ENCODE measurements at regions not wholly inside any gene's neighbourhood (a gene's known extent, or its start where the extent isn't known, plus 50 kb on each side); places are given as distances from the start of the nearest gene placed in this dataset.

GRCh38 chr12:125690841-125691240 is 625.6 kb downstream of the AACS start:
- H3K27me3 ChIP-seq (ENCODE audit: control insufficient read depth, insufficient read depth, low read length), result no peaks in the 10 kb centered on the region
- H3K4me1 ChIP-seq (ENCODE audit: control insufficient read depth, insufficient read depth, low read length), result no peaks in the 10 kb centered on the region
- H3K9ac ChIP-seq (ENCODE audit: low read length), result no peak overlapping the region
- no peak overlapping the region for H3K27ac ChIP-seq (ENCODE audit: low read depth, low read length)
- H3K36me3 ChIP-seq (ENCODE audit: control insufficient read depth, insufficient read depth, low read length), result no peaks in the 10 kb centered on the region
- H3K4me3 ChIP-seq (ENCODE audit: low read length), result no peak overlapping the region

DNA sequence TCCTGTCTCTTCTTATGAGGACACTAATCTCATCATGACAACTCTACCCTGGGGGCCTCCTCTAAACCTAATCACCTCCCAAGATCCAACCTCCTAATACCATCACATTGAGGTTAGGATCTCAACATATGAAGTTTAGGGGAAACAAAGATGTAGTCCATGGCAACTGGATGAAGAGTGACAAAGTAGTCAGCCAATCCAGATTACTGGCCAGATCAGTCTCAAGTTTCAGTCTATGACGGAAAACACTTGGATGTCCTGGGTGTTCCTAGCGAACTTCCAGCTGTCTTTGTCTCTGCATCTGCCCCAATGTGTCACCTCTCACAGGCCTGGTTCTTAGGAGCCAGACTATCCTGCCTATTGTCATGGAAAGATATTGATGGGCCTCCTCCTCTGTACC is 630.8 kb downstream of the AACS start:
- no peak overlapping the region for H3K4me3 ChIP-seq (ENCODE audit: low read length)
- no peaks in the 10 kb centered on the region for H3K4me1 ChIP-seq (ENCODE audit: control insufficient read depth, insufficient read depth, low read length)
- H3K36me3 ChIP-seq (ENCODE audit: control insufficient read depth, insufficient read depth, low read length), result no peaks in the 10 kb centered on the region
- no peak overlapping the region for H3K9ac ChIP-seq (ENCODE audit: low read length)
- H3K27me3 ChIP-seq (ENCODE audit: control insufficient read depth, insufficient read depth, low read length), result no peaks in the 10 kb centered on the region
- no peak overlapping the region for H3K27ac ChIP-seq (ENCODE audit: low read depth, low read length)

GRCh38 chr12:125704803-125705202 is 639.6 kb downstream of the AACS start:
- no peaks in the 10 kb centered on the region for H3K4me1 ChIP-seq (ENCODE audit: control insufficient read depth, insufficient read depth, low read length)
- H3K27ac ChIP-seq (ENCODE audit: low read depth, low read length), result no peak overlapping the region
- H3K27me3 ChIP-seq (ENCODE audit: control insufficient read depth, insufficient read depth, low read length), result no peaks in the 10 kb centered on the region
- H3K36me3 ChIP-seq (ENCODE audit: control insufficient read depth, insufficient read depth, low read length), result no peaks in the 10 kb centered on the region
- no peak overlapping the region for H3K4me3 ChIP-seq (ENCODE audit: low read length)
- no peak overlapping the region for H3K9ac ChIP-seq (ENCODE audit: low read length)

GRCh38 chr12:125720961-125721360 is 655.7 kb downstream of the AACS start:
- no peaks in the 10 kb centered on the region for H3K27me3 ChIP-seq (ENCODE audit: control insufficient read depth, insufficient read depth, low read length)
- H3K27ac ChIP-seq (ENCODE audit: low read depth, low read length), result no peak overlapping the region
- no peak overlapping the region for H3K9ac ChIP-seq (ENCODE audit: low read length)
- no peak overlapping the region for H3K4me3 ChIP-seq (ENCODE audit: low read length)
- no peaks in the 10 kb centered on the region for H3K36me3 ChIP-seq (ENCODE audit: control insufficient read depth, insufficient read depth, low read length)
- H3K4me1 ChIP-seq (ENCODE audit: control insufficient read depth, insufficient read depth, low read length), result no peaks in the 10 kb centered on the region

- Histone ChIP-seq H3K36me3 (ENCODE audit: control insufficient read depth, insufficient read depth, low read length) (no peaks in the 10 kb centered on the region), H3K4me1 (ENCODE audit: control insufficient read depth, insufficient read depth, low read length) (no peaks in the 10 kb centered on the region), H3K9ac (ENCODE audit: low read length) (no peak overlapping the region), H3K27ac (ENCODE audit: low read depth, low read length) (no peak overlapping the region), H3K4me3 (ENCODE audit: low read length) (no peak overlapping the region), H3K27me3 (ENCODE audit: control insufficient read depth, insufficient read depth, low read length) (no peaks in the 10 kb centered on the region)
These were observed 668.9 kb downstream of the AACS start for GRCh38 chr12:125734137-125734536.

DNA sequence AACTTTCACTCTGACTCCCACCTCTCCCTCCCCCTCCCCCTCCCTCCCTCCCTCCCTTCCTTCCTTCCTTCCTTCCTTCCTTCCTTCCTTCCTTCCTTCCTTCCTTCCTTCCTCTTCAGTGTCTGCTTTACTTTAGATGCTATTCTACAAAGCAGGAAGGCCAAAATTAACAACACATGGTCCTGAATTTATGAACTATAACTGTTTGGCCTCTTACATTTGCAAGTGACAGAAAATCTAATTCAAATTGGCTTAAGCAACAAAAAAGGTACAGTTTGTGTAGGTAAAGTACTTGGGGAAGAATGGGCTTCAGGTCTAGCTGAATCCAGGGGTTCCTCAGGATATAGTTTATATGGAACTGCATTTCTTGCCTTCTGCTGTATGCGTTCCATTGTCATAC is 673.0 kb downstream of the AACS start:
- Histone ChIP-seq H3K9ac (ENCODE audit: low read length) (no peak overlapping the region), H3K27me3 (ENCODE audit: control insufficient read depth, insufficient read depth, low read length) (no peaks in the 10 kb centered on the region), H3K4me3 (ENCODE audit: low read length) (no peak overlapping the region), H3K27ac (ENCODE audit: low read depth, low read length) (no peak overlapping the region), H3K36me3 (ENCODE audit: control insufficient read depth, insufficient read depth, low read length) (no peaks in the 10 kb centered on the region), H3K4me1 (ENCODE audit: control insufficient read depth, insufficient read depth, low read length) (no peaks in the 10 kb centered on the region)

GRCh38 chr12:125742413-125742812 is 677.2 kb downstream of the AACS start:
- H3K36me3 ChIP-seq (ENCODE audit: control insufficient read depth, insufficient read depth, low read length), result no peaks in the 10 kb centered on the region
- H3K4me1 ChIP-seq (ENCODE audit: control insufficient read depth, insufficient read depth, low read length), result no peaks in the 10 kb centered on the region
- H3K27ac ChIP-seq (ENCODE audit: low read depth, low read length), result no peak overlapping the region
- H3K9ac ChIP-seq (ENCODE audit: low read length), result no peak overlapping the region
- no peak overlapping the region for H3K4me3 ChIP-seq (ENCODE audit: low read length)
- no peaks in the 10 kb centered on the region for H3K27me3 ChIP-seq (ENCODE audit: control insufficient read depth, insufficient read depth, low read length)

- Histone ChIP-seq H3K9ac (ENCODE audit: low read length) (no peak overlapping the region), H3K27me3 (ENCODE audit: control insufficient read depth, insufficient read depth, low read length) (no peaks in the 10 kb centered on the region), H3K4me3 (ENCODE audit: low read length) (no peak overlapping the region), H3K27ac (ENCODE audit: low read depth, low read length) (no peak overlapping the region), H3K4me1 (ENCODE audit: control insufficient read depth, insufficient read depth, low read length) (no peaks in the 10 kb centered on the region), H3K36me3 (ENCODE audit: control insufficient read depth, insufficient read depth, low read length) (no peaks in the 10 kb centered on the region)
These were observed 679.0 kb downstream of the AACS start for GRCh38 chr12:125744201-125744600.

DNA sequence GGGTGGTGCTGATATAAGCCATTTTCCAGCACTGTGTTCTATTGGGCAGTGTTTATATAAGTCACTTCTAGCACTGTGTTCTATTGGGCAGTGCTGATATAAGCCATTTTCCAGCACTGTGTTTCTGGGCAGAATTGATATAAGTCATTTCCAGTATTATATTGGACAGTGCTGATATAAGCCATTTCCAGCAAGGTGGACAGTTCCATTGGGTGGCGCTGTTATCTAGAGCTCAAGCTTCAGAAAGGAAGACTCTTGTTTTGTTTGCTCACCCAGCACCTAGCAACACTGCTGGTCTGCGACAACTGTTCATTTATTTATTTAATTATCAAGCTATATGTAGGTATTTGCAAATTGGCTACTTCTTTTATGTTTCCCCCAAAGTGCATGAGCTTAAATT is 690.3 kb downstream of the AACS start:
- Histone ChIP-seq H3K36me3 (ENCODE audit: control insufficient read depth, insufficient read depth, low read length) (no peaks in the 10 kb centered on the region), H3K27me3 (ENCODE audit: control insufficient read depth, insufficient read depth, low read length) (no peaks in the 10 kb centered on the region)

GRCh38 chr12:125766091-125766490 is 700.9 kb downstream of the AACS start:
- H3K4me1 ChIP-seq (ENCODE audit: control insufficient read depth, insufficient read depth, low read length), result no peaks in the 10 kb centered on the region
- H3K27me3 ChIP-seq (ENCODE audit: control insufficient read depth, insufficient read depth, low read length), result no peaks in the 10 kb centered on the region
- no peak overlapping the region for H3K4me3 ChIP-seq (ENCODE audit: low read length)
- H3K36me3 ChIP-seq (ENCODE audit: control insufficient read depth, insufficient read depth, low read length), result no peaks in the 10 kb centered on the region
- H3K9ac ChIP-seq (ENCODE audit: low read length), result no peak overlapping the region
- H3K27ac ChIP-seq (ENCODE audit: low read depth, low read length), result no peak overlapping the region

More for the DNA sequence above, 690.3 kb downstream of the AACS start:
- H3K27ac ChIP-seq (ENCODE audit: low read depth, low read length), result no peak overlapping the region
- no peak overlapping the region for H3K9ac ChIP-seq (ENCODE audit: low read length)
- no peak overlapping the region for H3K4me3 ChIP-seq (ENCODE audit: low read length)
- H3K4me1 ChIP-seq (ENCODE audit: control insufficient read depth, insufficient read depth, low read length), result no peaks in the 10 kb centered on the region

DNA sequence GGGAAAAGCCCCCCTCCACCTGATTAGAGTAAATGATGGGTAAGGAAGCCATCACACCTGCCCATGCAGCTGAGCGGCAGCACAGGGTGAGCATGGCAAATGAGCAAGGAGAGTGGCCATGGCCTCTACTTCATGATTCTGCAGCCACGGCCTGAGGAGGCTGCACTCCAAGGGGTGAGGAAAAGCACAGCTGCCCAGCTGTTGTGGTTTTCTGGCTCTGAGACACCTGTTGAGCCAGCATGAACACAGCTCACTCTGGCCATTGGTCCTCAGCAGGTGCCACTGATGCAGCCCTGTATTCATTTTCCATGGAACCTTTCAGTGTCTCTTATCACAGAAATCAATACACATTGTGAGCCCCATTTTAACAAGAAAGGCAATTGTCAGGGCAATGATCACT is 707.2 kb downstream of the AACS start:
- Histone ChIP-seq H3K27me3 (ENCODE audit: control insufficient read depth, insufficient read depth, low read length) (no peaks in the 10 kb centered on the region), H3K4me1 (ENCODE audit: control insufficient read depth, insufficient read depth, low read length) (no peaks in the 10 kb centered on the region), H3K36me3 (ENCODE audit: control insufficient read depth, insufficient read depth, low read length) (no peaks in the 10 kb centered on the region), H3K9ac (ENCODE audit: low read length) (no peak overlapping the region), H3K27ac (ENCODE audit: low read depth, low read length) (no peak overlapping the region), H3K4me3 (ENCODE audit: low read length) (no peak overlapping the region)

DNA sequence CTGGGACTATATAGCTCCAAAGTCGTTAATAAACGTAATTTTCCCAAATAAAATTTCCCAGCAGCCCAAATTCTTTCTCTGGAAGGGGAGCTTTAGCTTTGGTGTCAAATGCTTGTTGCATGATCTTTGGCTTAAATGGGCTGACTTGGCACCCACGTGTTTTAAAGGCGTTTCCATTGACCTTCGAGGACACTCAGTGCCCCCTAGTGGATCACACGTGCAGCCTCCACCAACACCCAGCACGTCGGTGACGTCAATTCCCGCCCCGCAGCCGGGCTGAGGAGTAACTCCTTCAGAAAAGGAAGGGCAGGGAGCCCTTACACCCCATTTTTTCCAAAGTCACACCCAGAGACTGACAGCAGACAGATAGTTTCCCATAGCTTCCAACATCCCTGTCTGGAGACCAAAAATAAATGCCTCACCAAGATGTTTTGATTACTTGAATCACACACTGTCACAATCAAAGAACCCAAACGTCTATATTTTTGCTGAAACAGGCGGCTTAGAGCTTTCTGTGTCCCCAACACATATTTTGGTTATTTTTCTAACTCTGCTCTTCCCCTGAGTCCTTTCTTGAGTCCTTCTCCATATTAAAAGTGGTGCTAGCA is 707.9 kb downstream of the AACS start:
- Histone ChIP-seq H3K36me3 (ENCODE audit: control insufficient read depth, insufficient read depth, low read length) (no peaks in the 10 kb centered on the region), H3K9ac (ENCODE audit: low read length) (no peak overlapping the region), H3K4me3 (ENCODE audit: low read length) (no peak overlapping the region), H3K27ac (ENCODE audit: low read depth, low read length) (no peak overlapping the region), H3K4me1 (ENCODE audit: control insufficient read depth, insufficient read depth, low read length) (no peaks in the 10 kb centered on the region), H3K27me3 (ENCODE audit: control insufficient read depth, insufficient read depth, low read length) (no peaks in the 10 kb centered on the region)

DNA sequence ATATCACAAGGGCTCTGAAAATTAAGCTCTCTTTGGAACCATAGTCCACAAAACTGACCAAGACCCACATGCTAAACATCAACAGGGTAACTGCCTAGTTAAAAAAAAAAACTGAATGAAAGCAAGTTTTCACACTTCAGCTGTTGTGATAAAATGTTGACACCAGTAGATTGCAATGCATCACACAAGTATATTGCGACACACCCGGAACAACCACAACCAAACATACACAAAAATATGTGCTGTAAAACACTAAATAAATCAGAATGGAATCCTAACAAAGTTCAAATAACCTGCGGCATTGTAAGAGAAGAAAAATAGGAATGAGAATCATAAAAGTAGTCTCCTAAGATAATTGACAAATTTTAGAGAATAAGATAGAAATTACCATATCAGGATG is 710.3 kb downstream of the AACS start:
- no peaks in the 10 kb centered on the region for H3K4me1 ChIP-seq (ENCODE audit: control insufficient read depth, insufficient read depth, low read length)
- no peak overlapping the region for H3K9ac ChIP-seq (ENCODE audit: low read length)

More for the DNA sequence above, 710.3 kb downstream of the AACS start:
- no peaks in the 10 kb centered on the region for H3K27me3 ChIP-seq (ENCODE audit: control insufficient read depth, insufficient read depth, low read length)
- no peak overlapping the region for H3K4me3 ChIP-seq (ENCODE audit: low read length)
- H3K27ac ChIP-seq (ENCODE audit: low read depth, low read length), result no peak overlapping the region
- no peaks in the 10 kb centered on the region for H3K36me3 ChIP-seq (ENCODE audit: control insufficient read depth, insufficient read depth, low read length)

All from rectal smooth muscle tissue (tissue), 1 donor.